CD4-positive, alpha-beta memory T cell (primary cell): ENCODE measurements at regions not wholly inside any gene's neighbourhood (a gene's known extent, or its start where the extent isn't known, plus 50 kb on each side); places are given as distances from the start of the nearest gene placed in this dataset.
A peak's percentile ranks its signal among the peaks of the same experiment; 100 is the strongest.

Experiments used
- CTCF ChIA-PET: fragments of 350-600 bp; sonication (Branson Sonifier 250); formaldehyde crosslinking; loops from one replicate; lab custom pipeline; 2021; ENCODE audit warnings: inconsistent platforms; ENCODE audit not compliant: partially characterized antibody; lab: Charles Lee
- POLR2A ChIA-PET: fragments of 350-600 bp; sonication (Branson Sonifier 250); formaldehyde crosslinking; loops from one replicate; lab custom pipeline; 2021; ENCODE audit not compliant: partially characterized antibody; lab: Charles Lee
- DNase-seq, 5 donors: peaks; one replicate each; pipeline versions ENCODE4 v3.0.0 to v3.0.0-alpha.2; 2020 to 2022; ENCODE audit warnings: mixed read lengths in 1 of 5
- H3K27ac ChIP-seq: one replicate; pipeline ENCODE4 v1.7.0; 2013; ENCODE audit warnings: low read depth, low read length
- H3K27me3 ChIP-seq: 2 replicates; pipeline ENCODE4 v1.7.0; 2013; ENCODE audit warnings: mild to moderate bottlenecking, low read length, moderate library complexity; ENCODE audit not compliant: insufficient read depth
- H3K36me3 ChIP-seq: 2 replicates; pipeline ENCODE4 v1.7.0; 2013; ENCODE audit warnings: mild to moderate bottlenecking, low read length, moderate library complexity; ENCODE audit not compliant: insufficient read depth
- H3K4me1 ChIP-seq: 2 replicates; pipeline ENCODE4 v1.7.0; 2013; ENCODE audit warnings: mild to moderate bottlenecking, low read length, moderate library complexity; ENCODE audit not compliant: insufficient read depth
- H3K4me3 ChIP-seq, 2 donors: one replicate each; pipeline ENCODE4 v1.7.0; 2013; ENCODE audit warnings: low read length in 2 of 2, mild to moderate bottlenecking in 1 of 2
- H3K9me3 ChIP-seq, 2 donors: one replicate each; pipeline ENCODE4 v1.7.0; 2013; ENCODE audit warnings: low read length in 2 of 2, control low read depth in 1 of 2; ENCODE audit not compliant: control insufficient read depth in 1 of 2
- H3K27ac Mint-ChIP-seq, 7 donors: one replicate each; pipeline ENCODE4 v1.8.0; 2020 to 2021; ENCODE audit warnings: mixed read lengths in 7 of 7, mild to moderate bottlenecking in 6 of 7, inconsistent platforms in 3 of 7, moderate library complexity in 3 of 7
- H3K27me3 Mint-ChIP-seq, 2 donors: one replicate each; pipeline ENCODE4 v1.8.0; 2020 to 2021; ENCODE audit warnings: mixed read lengths in 2 of 2
- H3K36me3 Mint-ChIP-seq, 2 donors: one replicate each; pipeline ENCODE4 v1.8.0; 2020 to 2021; ENCODE audit warnings: mixed read lengths in 2 of 2, inconsistent platforms in 1 of 2, mild to moderate bottlenecking in 1 of 2
- H3K4me1 Mint-ChIP-seq, 4 donors: one replicate each; pipeline ENCODE4 v1.8.0; 2020 to 2021; ENCODE audit warnings: mixed read lengths in 4 of 4, mild to moderate bottlenecking in 1 of 4
- H3K4me3 Mint-ChIP-seq, 8 donors: one replicate each; pipeline ENCODE4 v1.8.0; 2020 to 2021; ENCODE audit warnings: mixed read lengths in 8 of 8, mild to moderate bottlenecking in 7 of 8, moderate library complexity in 6 of 8, inconsistent platforms in 3 of 8
- H3K9me3 Mint-ChIP-seq, 8 donors: one replicate each; pipeline ENCODE4 v1.8.0; 2020 to 2021; ENCODE audit warnings: mixed read lengths in 8 of 8, mild to moderate bottlenecking in 5 of 8, inconsistent platforms in 3 of 8, moderate library complexity in 1 of 8
- intact Hi-C: fragments of 100-400 bp; cut with micrococcal nuclease; formaldehyde crosslinking; loops from one replicate; pipeline ENCODE4 v1.15.1; 2023

- no peak overlapping the region for H3K4me3 ChIP-seq
- H3K27ac ChIP-seq = no peak overlapping the region
- Mint-ChIP-seq H3K27me3 (peaks cover 36 to 54% of the 10 kb centered on the region in 2 donors), H3K4me1 (peaks cover 0 to 16% (median 9%) of the 10 kb centered on the region in 4 donors), H3K27ac (no peak overlapping the region), H3K9me3 (peaks cover 0 to 4% (median 0%) of the 10 kb centered on the region in 8 donors), H3K4me3 (no peak overlapping the region), H3K36me3 (no peaks in the 10 kb centered on the region)
- H3K4me1 ChIP-seq = peaks cover 2% of the 10 kb centered on the region
- no peaks in the 10 kb centered on the region for H3K36me3 ChIP-seq
- ChIA-PET CTCF (no interaction called here), POLR2A (no interaction called here)
- DNase-seq = no peak
- H3K9me3 ChIP-seq = no peaks in the 10 kb centered on the region
- intact Hi-C loops = no loop called here
- H3K27me3 ChIP-seq = peaks cover 29% of the 10 kb centered on the region
Measured at GRCh38 chr6:167711768-167712730, 114.7 kb upstream of the AFDN start.

- Histone ChIP-seq H3K4me1 (no peaks in the 10 kb centered on the region), H3K4me3 (no peak overlapping the region), H3K27me3 (peaks cover 21% of the 10 kb centered on the region), H3K9me3 (no peaks in the 10 kb centered on the region), H3K27ac (no peak overlapping the region), H3K36me3 (no peaks in the 10 kb centered on the region)
- intact Hi-C loops = no loop called here
- Mint-ChIP-seq H3K4me3 (no peak overlapping the region), H3K27ac (no peak overlapping the region), H3K4me1 (peaks cover 0 to 9% (median 5%) of the 10 kb centered on the region in 4 donors), H3K9me3 (peaks cover 0 to 4% (median 0%) of the 10 kb centered on the region in 8 donors), H3K36me3 (no peaks in the 10 kb centered on the region), H3K27me3 (peaks cover 30 to 46% of the 10 kb centered on the region in 2 donors)
- ChIA-PET POLR2A (no interaction called here), CTCF (no interaction called here)
- no peak for DNase-seq
Measured at GRCh38 chr6:167712731-167713475, 113.8 kb upstream of the AFDN start.

GRCh38 chr6:167714152-167714551 lies 112.6 kb upstream of the AFDN start:
- peaks cover 30 to 40% of the 10 kb centered on the region in 2 donors for H3K27me3 Mint-ChIP-seq

GRCh38 chr6:167717455-167717854 lies 109.3 kb upstream of the AFDN start:
- H3K36me3 ChIP-seq = no peaks in the 10 kb centered on the region
- no peaks in the 10 kb centered on the region for H3K4me1 ChIP-seq
- Mint-ChIP-seq H3K4me3 (no peak overlapping the region), H3K27me3 (peaks cover 15 to 16% of the 10 kb centered on the region in 2 donors), H3K36me3 (no peaks in the 10 kb centered on the region), H3K9me3 (peaks cover 0 to 8% (median 2%) of the 10 kb centered on the region in 8 donors), H3K4me1 (no peaks in the 10 kb centered on the region), H3K27ac (no peak overlapping the region)
- H3K27ac ChIP-seq = no peak overlapping the region
- no peak overlapping the region for H3K4me3 ChIP-seq
- peaks cover 6% of the 10 kb centered on the region for H3K27me3 ChIP-seq
- CTCF ChIA-PET = no interaction called here
- DNase-seq = no peak
- H3K9me3 ChIP-seq = no peaks in the 10 kb centered on the region
- intact Hi-C loops = no loop called here
- POLR2A ChIA-PET = no interaction called here

More at GRCh38 chr6:167714152-167714551, 112.6 kb upstream of the AFDN start:
- no peak for DNase-seq
- intact Hi-C loops = no loop called here
- Histone ChIP-seq H3K4me1 (no peaks in the 10 kb centered on the region), H3K36me3 (no peaks in the 10 kb centered on the region), H3K9me3 (no peaks in the 10 kb centered on the region), H3K4me3 (no peak overlapping the region), H3K27ac (no peak overlapping the region), H3K27me3 (peaks cover 10% of the 10 kb centered on the region)
- Mint-ChIP-seq H3K9me3 (peaks cover 0 to 7% (median under 1%) of the 10 kb centered on the region in 8 donors), H3K36me3 (no peaks in the 10 kb centered on the region), H3K4me3 (no peak overlapping the region), H3K4me1 (peaks cover 0 to 1% (median 0%) of the 10 kb centered on the region in 4 donors), H3K27ac (peak overlapping the region in 1 of 7 donors; percentile 49)
- ChIA-PET CTCF (no interaction called here), POLR2A (no interaction called here)

- H3K36me3 Mint-ChIP-seq = no peaks in the 10 kb centered on the region
- H3K4me3 ChIP-seq = no peak overlapping the region
- peaks cover 13 to 16% of the 10 kb centered on the region in 2 donors for H3K27me3 Mint-ChIP-seq
- intact Hi-C loops = no loop called here
- DNase-seq = no peak
- H3K4me1 ChIP-seq = no peaks in the 10 kb centered on the region
- H3K27ac ChIP-seq = no peak overlapping the region
- no peak overlapping the region for H3K4me3 Mint-ChIP-seq
- CTCF ChIA-PET = no interaction called here
- H3K4me1 Mint-ChIP-seq = no peaks in the 10 kb centered on the region
- peaks cover 5% of the 10 kb centered on the region for H3K27me3 ChIP-seq
- H3K9me3 ChIP-seq = no peaks in the 10 kb centered on the region
- no peak overlapping the region for H3K27ac Mint-ChIP-seq
- peaks cover 0 to 8% (median 2%) of the 10 kb centered on the region in 8 donors for H3K9me3 Mint-ChIP-seq
- POLR2A ChIA-PET = no interaction called here
- H3K36me3 ChIP-seq = no peaks in the 10 kb centered on the region
Measured at GRCh38 chr6:167717867-167718266, 108.8 kb upstream of the AFDN start.

GRCh38 chr6:167719920-167720319 lies 106.8 kb upstream of the AFDN start:
- Mint-ChIP-seq H3K4me3 (no peak overlapping the region), H3K4me1 (no peaks in the 10 kb centered on the region), H3K27me3 (peaks cover 11 to 20% of the 10 kb centered on the region in 2 donors), H3K9me3 (peaks cover 2 to 19% (median 8%) of the 10 kb centered on the region in 8 donors), H3K27ac (no peak overlapping the region), H3K36me3 (no peaks in the 10 kb centered on the region)
- intact Hi-C loops = no loop called here
- H3K9me3 ChIP-seq = no peaks in the 10 kb centered on the region
- ChIA-PET CTCF (no interaction called here), POLR2A (no interaction called here)
- DNase-seq = no peak
- no peak overlapping the region for H3K4me3 ChIP-seq
- no peaks in the 10 kb centered on the region for H3K27me3 ChIP-seq
- no peaks in the 10 kb centered on the region for H3K36me3 ChIP-seq
- no peaks in the 10 kb centered on the region for H3K4me1 ChIP-seq
- no peak overlapping the region for H3K27ac ChIP-seq
